ENCODE measurements at regions not wholly inside any gene's neighbourhood (a gene's known extent, or its start where the extent isn't known, plus 50 kb on each side); places are given as distances from the start of the nearest gene placed in this dataset.

DNA sequence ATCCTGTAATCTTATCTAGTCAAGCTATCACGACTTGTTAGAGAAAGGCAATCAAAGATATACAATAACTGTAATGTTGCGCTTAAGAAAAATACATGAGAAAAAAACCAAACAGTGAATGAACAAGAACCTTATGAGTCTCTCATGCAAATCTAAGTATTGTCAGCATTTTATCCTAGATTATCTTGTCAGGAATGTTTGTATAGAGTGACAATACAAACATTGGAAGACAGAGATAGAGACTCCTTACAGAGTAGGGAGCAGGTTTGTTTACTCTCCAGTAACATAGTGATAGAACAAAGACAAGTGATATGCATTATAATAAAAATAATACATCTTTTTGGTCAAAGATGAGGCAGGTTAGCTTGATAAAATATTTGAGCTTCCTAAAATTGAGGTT lies 444.8 kb downstream of the SLITRK5 start:
- TF ChIP-seq, protein P1, sequence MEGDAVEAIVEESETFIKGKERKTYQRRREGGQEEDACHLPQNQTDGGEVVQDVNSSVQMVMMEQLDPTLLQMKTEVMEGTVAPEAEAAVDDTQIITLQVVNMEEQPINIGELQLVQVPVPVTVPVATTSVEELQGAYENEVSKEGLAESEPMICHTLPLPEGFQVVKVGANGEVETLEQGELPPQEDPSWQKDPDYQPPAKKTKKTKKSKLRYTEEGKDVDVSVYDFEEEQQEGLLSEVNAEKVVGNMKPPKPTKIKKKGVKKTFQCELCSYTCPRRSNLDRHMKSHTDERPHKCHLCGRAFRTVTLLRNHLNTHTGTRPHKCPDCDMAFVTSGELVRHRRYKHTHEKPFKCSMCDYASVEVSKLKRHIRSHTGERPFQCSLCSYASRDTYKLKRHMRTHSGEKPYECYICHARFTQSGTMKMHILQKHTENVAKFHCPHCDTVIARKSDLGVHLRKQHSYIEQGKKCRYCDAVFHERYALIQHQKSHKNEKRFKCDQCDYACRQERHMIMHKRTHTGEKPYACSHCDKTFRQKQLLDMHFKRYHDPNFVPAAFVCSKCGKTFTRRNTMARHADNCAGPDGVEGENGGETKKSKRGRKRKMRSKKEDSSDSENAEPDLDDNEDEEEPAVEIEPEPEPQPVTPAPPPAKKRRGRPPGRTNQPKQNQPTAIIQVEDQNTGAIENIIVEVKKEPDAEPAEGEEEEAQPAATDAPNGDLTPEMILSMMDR (IDR thresholded peaks at IDR 0.05), result no peak
- no peak for TF ChIP-seq POLR2AphosphoS5 (IDR thresholded peaks at IDR 0.05)
